Ishikawa (cell line): ENCODE measurements at regions not wholly inside any gene's neighbourhood (a gene's known extent, or its start where the extent isn't known, plus 50 kb on each side); places are given as distances from the start of the nearest gene placed in this dataset.

Experiments used
- FOXM1 ChIP-seq: IDR thresholded peaks from 2 replicates; pipeline ENCODE4 v1.6.1; 2012; ENCODE audit warnings: low read depth, borderline replicate concordance
- RAD21 ChIP-seq: IDR thresholded peaks from 2 replicates; pipeline ENCODE4 v1.6.1; 2012; ENCODE audit warnings: low read depth
- REST ChIP-seq: IDR thresholded peaks from 2 replicates; pipeline ENCODE4 v1.6.1; 2012; ENCODE audit warnings: low read depth, mild to moderate bottlenecking

GRCh38 chr15:31508656-31509055, 182.0 kb downstream of the KLF13 start:
- TF ChIP-seq RAD21: no peak
- no peak for TF ChIP-seq REST
- TF ChIP-seq FOXM1: no peak
